ENCODE measurements at regions not wholly inside any gene's neighbourhood (a gene's known extent, or its start where the extent isn't known, plus 50 kb on each side); places are given as distances from the start of the nearest gene placed in this dataset.

DNA sequence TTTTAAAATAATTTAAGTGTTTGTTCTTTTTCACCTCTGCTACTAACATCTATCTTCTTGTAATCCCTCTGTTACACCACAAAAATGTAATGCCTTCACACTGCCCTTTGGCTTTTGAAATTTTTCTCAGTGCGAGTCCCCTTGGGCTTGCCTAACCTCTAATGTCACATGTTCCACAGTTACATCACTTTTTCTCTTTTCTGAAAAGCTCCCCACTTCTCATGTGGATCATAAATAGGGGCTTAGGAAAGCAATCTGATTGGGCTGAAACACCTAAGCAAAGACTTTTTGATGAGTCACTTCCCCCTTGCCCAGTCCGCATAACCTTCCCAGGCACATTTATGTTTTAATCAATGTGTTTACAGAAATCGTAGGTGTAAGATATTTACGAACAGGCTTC is 288.2 kb downstream of the IPMK start:
- TF ChIP-seq CTCF (optimal IDR thresholded peaks at IDR 0.05 in 1 of 3, IDR thresholded peaks at IDR 0.05 in 1 of 3, conservative IDR thresholded peaks at IDR 0.05 in 1 of 3; ENCODE audit: extremely low read depth in 1 of 3, insufficient read depth in 2 of 3, low read length in 3 of 3) (no peak), EZH2 (IDR thresholded peaks at IDR 0.05; ENCODE audit: low read length) (no peak)

Measured in keratinocyte (primary cell).